DND-41 (cell line): ENCODE measurements at regions not wholly inside any gene's neighbourhood (a gene's known extent, or its start where the extent isn't known, plus 50 kb on each side); places are given as distances from the start of the nearest gene placed in this dataset.

Experiments
- ATAC-seq: fragments of 200-7000 bp; cut with Tn5 transposase; 3 replicates; pipeline ENCODE4 v1.9.1; 2021; ENCODE audit warnings: low read depth; ENCODE audit not compliant: insufficient read depth
- DNase-seq: peaks from one replicate; pipeline ENCODE4 v3.0.0-alpha.2; 2020
- H2AFZ ChIP-seq: 2 replicates; pipeline ENCODE4 v1.6.0; 2012; ENCODE audit warnings: low read depth, low read length
- H3K27ac ChIP-seq: 2 replicates; pipeline ENCODE4 v1.5.1; 2012; ENCODE audit warnings: low read length, inconsistent platforms
- H3K27me3 ChIP-seq: fragments of 200-600 bp; sonication (generic); 2 replicates; pipeline ENCODE4 v1.6.0; 2012; ENCODE audit warnings: low read length, mild to moderate bottlenecking, inconsistent platforms; ENCODE audit not compliant: insufficient read depth, poor library complexity
- H3K36me3 ChIP-seq: 2 replicates; pipeline ENCODE4 v1.5.1; 2012; ENCODE audit warnings: low read length, inconsistent platforms; ENCODE audit not compliant: insufficient read depth
- H3K4me1 ChIP-seq: 2 replicates; pipeline ENCODE4 v1.5.1; 2012; ENCODE audit warnings: mild to moderate bottlenecking, low read length; ENCODE audit not compliant: insufficient read depth
- H3K4me2 ChIP-seq: 2 replicates; pipeline ENCODE4 v1.6.0; 2012; ENCODE audit warnings: mild to moderate bottlenecking, moderate library complexity, low read length, inconsistent platforms; ENCODE audit not compliant: insufficient read depth
- H3K4me3 ChIP-seq, 2 experiments: fragments of 200-600 bp in 1 of 2; shearing (Covaris generic) in 1 of 2; 2 replicates each; pipeline ENCODE4 v1.5.1; 2012 to 2016; ENCODE audit warnings: inconsistent platforms in 2 of 2, low read length in 2 of 2, mild to moderate bottlenecking in 2 of 2, low read depth in 1 of 2, moderate library complexity in 1 of 2
- H3K79me2 ChIP-seq: 2 replicates; pipeline ENCODE4 v1.6.0; 2012; ENCODE audit warnings: low read length, inconsistent platforms; ENCODE audit not compliant: insufficient read depth
- H3K9ac ChIP-seq: 2 replicates; pipeline ENCODE4 v1.6.0; 2012; ENCODE audit warnings: low read depth, mild to moderate bottlenecking, inconsistent platforms, low read length, moderate library complexity
- H3K9me3 ChIP-seq: 2 replicates; pipeline ENCODE4 v1.5.1; 2012; ENCODE audit warnings: low read length, moderate library complexity, mild to moderate bottlenecking, inconsistent platforms; ENCODE audit not compliant: insufficient read depth, severe bottlenecking
- H4K20me1 ChIP-seq: 2 replicates; pipeline ENCODE4 v1.6.0; 2012; ENCODE audit warnings: low read length; ENCODE audit not compliant: insufficient read depth
- EZH2 ChIP-seq: IDR thresholded peaks from 3 replicates; pipeline ENCODE4 v1.6.1; 2012; ENCODE audit warnings: borderline replicate concordance, low read depth, mild to moderate bottlenecking, moderate library complexity, low read length, inconsistent platforms; ENCODE audit not compliant: severe bottlenecking
- TF ChIP-seq, protein P1 (sequence below): IDR thresholded peaks from 2 replicates; pipeline ENCODE4 v1.5.1; 2012; ENCODE audit warnings: borderline replicate concordance, low read length, moderate library complexity, mild to moderate bottlenecking; ENCODE audit not compliant: poor library complexity, severe bottlenecking; ENCODE audit errors: extremely low read depth

DNA sequence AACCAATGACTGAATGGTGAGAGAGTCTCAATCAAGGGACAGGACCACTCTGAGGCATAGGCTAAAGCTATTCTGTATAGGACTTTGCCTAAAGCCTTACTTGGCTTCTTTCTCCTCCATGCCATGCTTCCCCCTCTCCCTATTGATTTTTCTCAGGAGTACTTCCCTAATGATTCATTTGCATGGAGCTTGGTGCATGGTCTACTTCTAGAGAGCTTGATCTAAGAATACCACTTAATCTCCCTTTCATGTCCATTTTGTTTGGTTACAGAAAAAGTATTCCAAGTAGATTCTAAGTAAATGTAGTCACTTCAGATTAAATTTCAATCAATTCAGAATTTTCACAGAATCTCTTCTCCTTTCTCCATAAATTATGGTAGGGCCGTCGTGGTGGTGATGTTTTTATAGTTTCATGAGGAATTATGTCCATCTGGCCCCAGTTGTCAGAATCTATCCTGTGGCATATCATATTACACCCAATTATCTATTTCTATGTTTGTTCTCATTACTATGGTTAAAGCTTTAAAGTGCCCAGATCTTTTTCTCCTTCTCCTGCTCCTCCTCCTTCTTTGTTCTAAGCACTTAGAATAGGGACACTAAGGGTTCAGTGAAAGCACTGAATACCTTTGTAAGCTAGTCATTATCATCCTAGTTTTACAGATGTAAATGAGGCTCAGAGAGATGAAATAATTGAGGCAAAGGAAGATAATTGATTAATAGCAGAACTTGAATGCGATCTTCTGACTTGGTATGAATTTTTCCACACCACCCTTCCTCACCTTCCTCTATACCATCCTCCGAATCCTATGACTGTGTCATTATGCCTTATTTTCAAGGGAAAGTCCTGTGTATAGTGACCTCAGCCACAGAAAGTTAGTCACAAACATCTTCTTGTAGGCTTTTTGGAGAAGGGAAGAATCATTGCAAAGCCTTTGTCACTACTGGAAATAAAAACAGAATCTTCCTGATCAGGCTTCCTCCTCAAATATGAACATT, 85.6 kb upstream of the ZRANB2 start:
- ATAC-seq = no peak
- H3K4me3 ChIP-seq = no peak overlapping the region
- H3K79me2 ChIP-seq = no peaks in the 10 kb centered on the region
- no peaks in the 10 kb centered on the region for H3K36me3 ChIP-seq
- H3K9me3 ChIP-seq = no peaks in the 10 kb centered on the region
- H3K27me3 ChIP-seq = no peaks in the 10 kb centered on the region
- TF ChIP-seq EZH2 = no peak
- TF ChIP-seq, protein P1, sequence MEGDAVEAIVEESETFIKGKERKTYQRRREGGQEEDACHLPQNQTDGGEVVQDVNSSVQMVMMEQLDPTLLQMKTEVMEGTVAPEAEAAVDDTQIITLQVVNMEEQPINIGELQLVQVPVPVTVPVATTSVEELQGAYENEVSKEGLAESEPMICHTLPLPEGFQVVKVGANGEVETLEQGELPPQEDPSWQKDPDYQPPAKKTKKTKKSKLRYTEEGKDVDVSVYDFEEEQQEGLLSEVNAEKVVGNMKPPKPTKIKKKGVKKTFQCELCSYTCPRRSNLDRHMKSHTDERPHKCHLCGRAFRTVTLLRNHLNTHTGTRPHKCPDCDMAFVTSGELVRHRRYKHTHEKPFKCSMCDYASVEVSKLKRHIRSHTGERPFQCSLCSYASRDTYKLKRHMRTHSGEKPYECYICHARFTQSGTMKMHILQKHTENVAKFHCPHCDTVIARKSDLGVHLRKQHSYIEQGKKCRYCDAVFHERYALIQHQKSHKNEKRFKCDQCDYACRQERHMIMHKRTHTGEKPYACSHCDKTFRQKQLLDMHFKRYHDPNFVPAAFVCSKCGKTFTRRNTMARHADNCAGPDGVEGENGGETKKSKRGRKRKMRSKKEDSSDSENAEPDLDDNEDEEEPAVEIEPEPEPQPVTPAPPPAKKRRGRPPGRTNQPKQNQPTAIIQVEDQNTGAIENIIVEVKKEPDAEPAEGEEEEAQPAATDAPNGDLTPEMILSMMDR = no peak
- H2AFZ ChIP-seq = no peak overlapping the region
- H4K20me1 ChIP-seq = no peaks in the 10 kb centered on the region
- H3K4me2 ChIP-seq = no peak overlapping the region
- DNase-seq = no peak
- H3K9ac ChIP-seq = no peak overlapping the region
- no peaks in the 10 kb centered on the region for H3K4me1 ChIP-seq
- no peak overlapping the region for H3K27ac ChIP-seq

DNA sequence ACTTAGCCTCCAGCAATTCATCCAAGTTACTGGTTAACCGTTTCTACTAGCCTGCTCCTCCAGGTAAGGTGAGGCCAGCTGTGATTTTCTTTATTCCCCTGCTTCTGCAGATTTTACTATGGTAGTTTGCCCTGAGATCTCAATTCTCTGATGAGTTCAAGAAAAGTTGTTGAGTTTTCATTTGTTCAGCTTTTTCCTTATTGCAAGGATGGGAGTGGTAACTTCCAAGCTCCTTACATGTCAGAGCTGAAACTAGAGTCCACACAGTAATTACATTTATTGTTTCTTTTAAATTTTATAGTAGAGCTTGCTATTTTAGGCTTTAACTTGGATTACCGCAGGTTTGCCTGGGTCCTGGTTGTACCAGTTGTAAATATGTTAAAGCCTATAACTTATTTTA, 76.9 kb upstream of the ZRANB2 start:
- Histone ChIP-seq H3K4me2 (no peak overlapping the region), H3K27ac (no peak overlapping the region), H3K9ac (no peak overlapping the region), H3K9me3 (no peaks in the 10 kb centered on the region), H3K79me2 (no peaks in the 10 kb centered on the region), H4K20me1 (no peaks in the 10 kb centered on the region), H3K27me3 (no peaks in the 10 kb centered on the region), H2AFZ (no peak overlapping the region), H3K36me3 (no peaks in the 10 kb centered on the region), H3K4me1 (no peaks in the 10 kb centered on the region), H3K4me3 (no peak overlapping the region)
- no peak for ATAC-seq
- no peak for DNase-seq
- TF ChIP-seq, protein P1 = no peak
- no peak for TF ChIP-seq EZH2

DNA sequence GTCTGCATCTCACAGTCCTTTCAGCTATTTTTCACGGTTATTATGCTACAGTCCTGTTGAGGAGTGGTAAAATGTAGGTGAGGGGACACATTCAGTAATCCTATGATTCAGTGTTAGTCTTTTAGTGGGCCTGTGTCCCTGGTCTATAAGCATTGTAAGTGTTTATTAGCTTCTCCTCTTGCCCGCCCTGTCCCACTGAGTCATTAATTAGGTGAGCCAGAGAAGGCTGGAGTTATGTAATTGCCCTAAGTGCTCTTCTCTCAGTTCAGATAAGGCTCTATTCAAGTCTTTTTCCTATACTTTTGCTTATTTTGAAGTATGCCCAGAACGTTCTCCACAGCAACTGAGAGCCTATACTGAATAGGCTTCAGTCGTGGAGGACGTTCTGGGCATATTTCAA, 76.3 kb upstream of the ZRANB2 start:
- Histone ChIP-seq H3K27me3 (no peaks in the 10 kb centered on the region), H3K27ac (no peak overlapping the region), H4K20me1 (no peaks in the 10 kb centered on the region), H3K9me3 (no peaks in the 10 kb centered on the region), H2AFZ (no peak overlapping the region), H3K79me2 (no peaks in the 10 kb centered on the region), H3K4me3 (no peak overlapping the region), H3K36me3 (no peaks in the 10 kb centered on the region), H3K4me2 (no peak overlapping the region), H3K4me1 (no peaks in the 10 kb centered on the region), H3K9ac (no peak overlapping the region)
- ATAC-seq (no peak), DNase-seq (no peak)
- no peak for TF ChIP-seq EZH2
- TF ChIP-seq, protein P1 = no peak
